Breast epithelium (tissue), 4 donors: ENCODE measurements at regions not wholly inside any gene's neighbourhood (a gene's known extent, or its start where the extent isn't known, plus 50 kb on each side); places are given as distances from the start of the nearest gene placed in this dataset.

Source experiments
- DNase-seq, 2 donors: peaks; one replicate each; pipeline ENCODE4 v3.0.0-alpha.2; 2019; ENCODE audit warnings: low spot score in 2 of 2
- H3K27ac ChIP-seq, 2 donors: fragments of 200-600 bp; sonication (generic) in 1 of 2; one replicate each; pipeline ENCODE4 v1.5.1; 2016 to 2019; ENCODE audit warnings: mild to moderate bottlenecking in 1 of 2
- H3K27me3 ChIP-seq, 2 donors: fragments of 200-600 bp; sonication (generic) in 1 of 2; one replicate each; pipeline versions ENCODE4 v1.5.1 to v1.6.0; 2017 to 2019; ENCODE audit warnings: control low read depth in 1 of 2, mild to moderate bottlenecking in 1 of 2
- H3K36me3 ChIP-seq: fragments of 200-600 bp; one replicate; pipeline ENCODE4 v1.5.1; 2019
- H3K4me1 ChIP-seq, 2 donors: fragments of 200-600 bp; sonication (generic); one replicate each; pipeline ENCODE4 v1.5.1; 2016 to 2019; ENCODE audit warnings: control low read depth in 1 of 2
- H3K4me3 ChIP-seq, 3 donors: fragments of 200-600 bp; sonication (generic); 1 replicate in 2 of 3; 2 replicates in 1 of 3; pipeline ENCODE4 v1.5.1; 2016 to 2019; ENCODE audit warnings: mild to moderate bottlenecking in 3 of 3, moderate library complexity in 2 of 3
- H3K9me3 ChIP-seq, 2 donors: fragments of 200-600 bp; sonication (generic) in 1 of 2; one replicate each; pipeline ENCODE4 v1.5.1; 2016 to 2019; ENCODE audit warnings: control low read depth in 1 of 2
- CTCF ChIP-seq, 3 donors: fragments of 450-650 bp; IDR thresholded peaks; one replicate each; pipeline ENCODE4 v1.5.1; 2016 to 2017; ENCODE audit warnings: antibody characterized with exemption in 3 of 3, mild to moderate bottlenecking in 3 of 3, moderate library complexity in 3 of 3
- POLR2A ChIP-seq: fragments of 450-650 bp; IDR thresholded peaks from one replicate; pipeline ENCODE4 v1.6.1; 2016; ENCODE audit warnings: antibody characterized with exemption, mild to moderate bottlenecking, moderate library complexity
- POLR2AphosphoS5 ChIP-seq, 3 donors: sonication (generic); formaldehyde crosslinking; IDR thresholded peaks; one replicate each; pipeline ENCODE4 v1.6.1; 2017; ENCODE audit warnings: antibody characterized with exemption in 3 of 3
- intact Hi-C: fragments of 100-400 bp; cut with DNase I; formaldehyde crosslinking; loops from one replicate; pipeline ENCODE4 v1.15.1; 2023; ENCODE audit warnings: low total_unique reads

- no peak for TF ChIP-seq POLR2A
- no peak for TF ChIP-seq POLR2AphosphoS5 (IDR thresholded peaks at IDR 0.05)
- TF ChIP-seq CTCF (IDR thresholded peaks at IDR 0.05) = no peak
- intact Hi-C loops = no loop called here
Measured at GRCh38 chr7:15845461-15845860, 159.0 kb upstream of the MEOX2 start.

GRCh38 chr7:15839416-15840100 lies 153.1 kb upstream of the MEOX2 start:
- Histone ChIP-seq H3K27ac (peak overlapping the region; percentile 19 to 74), H3K27me3 (no peaks in the 10 kb centered on the region), H3K9me3 (no peaks in the 10 kb centered on the region), H3K36me3 (no peaks in the 10 kb centered on the region), H3K4me3 (peak overlapping the region; percentile 20 to 55 (median 28)), H3K4me1 (no peaks in the 10 kb centered on the region)
- DNase-seq = no peak
- intact Hi-C loops = no loop called here
- no peak for TF ChIP-seq CTCF (IDR thresholded peaks at IDR 0.05)
- TF ChIP-seq POLR2A = no peak
- peak in 1 of 3 donors; percentile 42 for TF ChIP-seq POLR2AphosphoS5 (IDR thresholded peaks at IDR 0.05)

More at GRCh38 chr7:15845461-15845860, 159.0 kb upstream of the MEOX2 start:
- no peaks in the 10 kb centered on the region for H3K9me3 ChIP-seq
- H3K27me3 ChIP-seq = no peaks in the 10 kb centered on the region
- H3K4me1 ChIP-seq = no peaks in the 10 kb centered on the region
- no peaks in the 10 kb centered on the region for H3K36me3 ChIP-seq
- DNase-seq = no peak
- H3K4me3 ChIP-seq = no peak overlapping the region
- no peak overlapping the region for H3K27ac ChIP-seq

GRCh38 chr7:15838265-15838664 lies 151.8 kb upstream of the MEOX2 start:
- no peaks in the 10 kb centered on the region for H3K9me3 ChIP-seq
- no peaks in the 10 kb centered on the region for H3K36me3 ChIP-seq
- H3K4me1 ChIP-seq = no peaks in the 10 kb centered on the region
- DNase-seq = no peak
- H3K27ac ChIP-seq = no peak overlapping the region
- H3K27me3 ChIP-seq = no peaks in the 10 kb centered on the region
- TF ChIP-seq CTCF (IDR thresholded peaks at IDR 0.05) = no peak
- no peak for TF ChIP-seq POLR2AphosphoS5 (IDR thresholded peaks at IDR 0.05)
- TF ChIP-seq POLR2A = no peak
- H3K4me3 ChIP-seq = no peak overlapping the region
- intact Hi-C loops = no loop called here

- Histone ChIP-seq H3K36me3 (no peaks in the 10 kb centered on the region), H3K9me3 (no peaks in the 10 kb centered on the region), H3K4me1 (no peaks in the 10 kb centered on the region), H3K27me3 (no peaks in the 10 kb centered on the region), H3K4me3 (no peak overlapping the region), H3K27ac (peak overlapping the region in 1 of 2 donors; percentile 1)
- intact Hi-C loops = no loop called here
- TF ChIP-seq CTCF (IDR thresholded peaks at IDR 0.05) = no peak
- no peak for TF ChIP-seq POLR2AphosphoS5 (IDR thresholded peaks at IDR 0.05)
- no peak for TF ChIP-seq POLR2A
- no peak for DNase-seq
Measured at GRCh38 chr7:15837306-15837950, 150.9 kb upstream of the MEOX2 start.

GRCh38 chr7:15836651-15837050 lies 150.2 kb upstream of the MEOX2 start:
- Histone ChIP-seq H3K27ac (no peak overlapping the region), H3K27me3 (no peaks in the 10 kb centered on the region), H3K36me3 (no peaks in the 10 kb centered on the region), H3K9me3 (no peaks in the 10 kb centered on the region), H3K4me3 (no peak overlapping the region), H3K4me1 (no peaks in the 10 kb centered on the region)
- DNase-seq = no peak
- TF ChIP-seq POLR2AphosphoS5 (IDR thresholded peaks at IDR 0.05) = no peak
- intact Hi-C loops = no loop called here
